ENCODE measurements at regions not wholly inside any gene's neighbourhood (a gene's known extent, or its start where the extent isn't known, plus 50 kb on each side); places are given as distances from the start of the nearest gene placed in this dataset.

GRCh38 chr2:128967646-128968045 lies 649.0 kb upstream of the HS6ST1 start:
- Histone ChIP-seq H3K36me3 (no peaks in the 10 kb centered on the region), H3K4me3 (no peak overlapping the region), H3K27ac (replicated peaks) (no peak overlapping the region), H3K4me1 (no peaks in the 10 kb centered on the region), H3K27me3 (ENCODE audit: low read depth) (peaks cover 4% of the 10 kb centered on the region), H3K9me3 (replicated peaks) (peaks cover 17% of the 10 kb centered on the region)
- TF ChIP-seq CTCF (IDR thresholded peaks at IDR 0.05; ENCODE audit: borderline replicate concordance) = no peak
- no peak for DNase-seq
- intact Hi-C loops (cut with micrococcal nuclease) = no loop called here

- TF ChIP-seq CTCF (IDR thresholded peaks at IDR 0.05; ENCODE audit: borderline replicate concordance) = no peak
- no peak overlapping the region for H3K27ac ChIP-seq (replicated peaks)
- H3K4me3 ChIP-seq = no peak overlapping the region
- no peak for DNase-seq
- H3K36me3 ChIP-seq = no peaks in the 10 kb centered on the region
- no peaks in the 10 kb centered on the region for H3K9me3 ChIP-seq (replicated peaks)
- intact Hi-C loops (cut with micrococcal nuclease) = no loop called here
- no peaks in the 10 kb centered on the region for H3K4me1 ChIP-seq
- peaks cover 15% of the 10 kb centered on the region for H3K27me3 ChIP-seq (ENCODE audit: low read depth)
These were observed 650.7 kb upstream of the HS6ST1 start for GRCh38 chr2:128969374-128969773.

- no peak overlapping the region for H3K27ac ChIP-seq (replicated peaks)
These were observed 651.9 kb upstream of the HS6ST1 start for GRCh38 chr2:128970332-128971116.

GRCh38 chr2:128973566-128973965 lies 654.9 kb upstream of the HS6ST1 start:
- intact Hi-C loops (cut with micrococcal nuclease) = no loop called here
- DNase-seq = no peak
- no peaks in the 10 kb centered on the region for H3K4me1 ChIP-seq
- H3K4me3 ChIP-seq = no peak overlapping the region
- no peak for TF ChIP-seq CTCF (IDR thresholded peaks at IDR 0.05; ENCODE audit: borderline replicate concordance)
- no peaks in the 10 kb centered on the region for H3K36me3 ChIP-seq
- peaks cover 15% of the 10 kb centered on the region for H3K27me3 ChIP-seq (ENCODE audit: low read depth)
- H3K9me3 ChIP-seq (replicated peaks) = no peaks in the 10 kb centered on the region
- no peak overlapping the region for H3K27ac ChIP-seq (replicated peaks)

More at GRCh38 chr2:128970332-128971116, 651.9 kb upstream of the HS6ST1 start:
- no peak for TF ChIP-seq CTCF (IDR thresholded peaks at IDR 0.05; ENCODE audit: borderline replicate concordance)
- H3K4me1 ChIP-seq = no peaks in the 10 kb centered on the region
- intact Hi-C loops (cut with micrococcal nuclease) = no loop called here
- peaks cover 15% of the 10 kb centered on the region for H3K27me3 ChIP-seq (ENCODE audit: low read depth)
- DNase-seq = no peak
- H3K9me3 ChIP-seq (replicated peaks) = no peaks in the 10 kb centered on the region
- H3K36me3 ChIP-seq = no peaks in the 10 kb centered on the region
- H3K4me3 ChIP-seq = no peak overlapping the region

GRCh38 chr2:128978212-128978611 lies 659.5 kb upstream of the HS6ST1 start:
- intact Hi-C loops (cut with micrococcal nuclease) = no loop called here
- H3K36me3 ChIP-seq = no peaks in the 10 kb centered on the region
- no peak overlapping the region for H3K27ac ChIP-seq (replicated peaks)
- H3K27me3 ChIP-seq (ENCODE audit: low read depth) = peaks cover 21% of the 10 kb centered on the region
- H3K9me3 ChIP-seq (replicated peaks) = no peaks in the 10 kb centered on the region
- H3K4me3 ChIP-seq = no peak overlapping the region
- no peak for TF ChIP-seq CTCF (IDR thresholded peaks at IDR 0.05; ENCODE audit: borderline replicate concordance)
- no peaks in the 10 kb centered on the region for H3K4me1 ChIP-seq
- DNase-seq = no peak

All from left ventricle myocardium inferior (tissue), 1 donor.